T-helper 17 cell (primary cell): ENCODE measurements at regions not wholly inside any gene's neighbourhood (a gene's known extent, or its start where the extent isn't known, plus 50 kb on each side); places are given as distances from the start of the nearest gene placed in this dataset.
A peak's percentile ranks its signal among the peaks of the same experiment; 100 is the strongest.
"Not testable (repeated sequence)": the region's sequence is repeated elsewhere in the genome, so short reads cannot be mapped to it uniquely, and the experiment has no call there.

Source experiments
- ATAC-seq: fragments of 150-1000 bp; cut with Tn5 transposase; 2 replicates; pipeline ENCODE4 v1.10.0; 2021; ENCODE audit warnings: mild to moderate bottlenecking, moderate library complexity
- DNase-seq, 3 donors: peaks; one replicate each; pipeline versions ENCODE4 v3.0.0 to v3.0.0-alpha.2; 2020 to 2021
- H3K9me3 ChIP-seq: one replicate; pipeline ENCODE4 v1.7.0; 2013; ENCODE audit warnings: low read length, mild to moderate bottlenecking; ENCODE audit not compliant: control insufficient read depth, poor library complexity, severe bottlenecking
- H3K27ac Mint-ChIP-seq: one replicate; pipeline ENCODE4 v1.8.0; 2022; ENCODE audit warnings: mild to moderate bottlenecking, moderate library complexity, mixed read lengths
- H3K27me3 Mint-ChIP-seq: one replicate; pipeline ENCODE4 v1.8.0; 2022; ENCODE audit warnings: mixed read lengths
- H3K36me3 Mint-ChIP-seq: one replicate; pipeline ENCODE4 v1.8.0; 2022; ENCODE audit warnings: low read depth, mixed read lengths
- H3K4me1 Mint-ChIP-seq: one replicate; pipeline ENCODE4 v1.8.0; 2022; ENCODE audit warnings: mild to moderate bottlenecking, mixed read lengths
- H3K4me3 Mint-ChIP-seq: one replicate; pipeline ENCODE4 v1.8.0; 2022; ENCODE audit warnings: mild to moderate bottlenecking, moderate library complexity, mixed read lengths

DNA sequence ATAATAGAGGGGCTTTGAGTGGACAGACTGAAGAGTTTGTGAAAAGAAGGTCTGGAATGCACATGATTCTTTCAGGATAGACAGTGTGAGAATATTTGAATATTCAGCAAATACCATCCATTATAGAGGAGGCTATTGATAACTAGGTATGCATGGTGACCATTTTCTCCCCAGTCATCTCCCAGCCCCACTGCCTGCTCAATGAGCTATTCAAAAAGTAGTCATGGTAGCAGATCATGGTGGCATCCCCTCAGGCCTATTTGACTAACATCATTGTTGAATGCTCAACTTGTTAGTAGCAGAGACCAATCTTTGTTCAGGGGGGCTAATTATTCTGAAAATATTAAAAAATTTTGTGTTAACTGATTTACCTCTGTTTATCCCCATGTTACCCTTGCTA lies 311.6 kb downstream of the S1PR1 start:
- Mint-ChIP-seq H3K36me3 (peaks cover 2% of the 10 kb centered on the region), H3K4me3 (no peak overlapping the region), H3K27me3 (no peaks in the 10 kb centered on the region), H3K27ac (no peak overlapping the region), H3K4me1 (no peaks in the 10 kb centered on the region)
- ATAC-seq (no peak), DNase-seq (no peak)
- H3K9me3 ChIP-seq = no peaks in the 10 kb centered on the region

DNA sequence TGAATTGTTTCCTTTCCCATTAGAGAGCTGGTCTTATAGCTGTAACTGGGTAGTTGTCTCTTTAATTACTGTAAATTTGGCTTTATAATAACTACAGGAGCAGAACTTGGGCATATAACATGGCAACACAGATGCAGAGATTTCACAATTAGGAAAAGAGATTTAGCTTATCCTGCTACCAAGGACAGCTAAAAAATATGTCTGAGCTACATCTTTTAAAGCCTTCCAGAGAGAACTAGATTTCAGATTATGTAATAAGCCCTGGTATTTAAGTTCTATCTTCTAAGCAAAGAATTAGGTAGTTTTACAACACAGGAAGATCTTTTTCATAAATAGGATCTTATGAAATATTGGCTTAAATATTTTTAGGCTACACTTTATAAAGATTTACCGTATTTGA lies 313.8 kb downstream of the S1PR1 start:
- Mint-ChIP-seq H3K27me3 (no peaks in the 10 kb centered on the region), H3K27ac (no peak overlapping the region), H3K4me3 (no peak overlapping the region), H3K36me3 (no peaks in the 10 kb centered on the region), H3K4me1 (no peaks in the 10 kb centered on the region)
- no peaks in the 10 kb centered on the region for H3K9me3 ChIP-seq
- no peak for DNase-seq
- no peak for ATAC-seq

DNA sequence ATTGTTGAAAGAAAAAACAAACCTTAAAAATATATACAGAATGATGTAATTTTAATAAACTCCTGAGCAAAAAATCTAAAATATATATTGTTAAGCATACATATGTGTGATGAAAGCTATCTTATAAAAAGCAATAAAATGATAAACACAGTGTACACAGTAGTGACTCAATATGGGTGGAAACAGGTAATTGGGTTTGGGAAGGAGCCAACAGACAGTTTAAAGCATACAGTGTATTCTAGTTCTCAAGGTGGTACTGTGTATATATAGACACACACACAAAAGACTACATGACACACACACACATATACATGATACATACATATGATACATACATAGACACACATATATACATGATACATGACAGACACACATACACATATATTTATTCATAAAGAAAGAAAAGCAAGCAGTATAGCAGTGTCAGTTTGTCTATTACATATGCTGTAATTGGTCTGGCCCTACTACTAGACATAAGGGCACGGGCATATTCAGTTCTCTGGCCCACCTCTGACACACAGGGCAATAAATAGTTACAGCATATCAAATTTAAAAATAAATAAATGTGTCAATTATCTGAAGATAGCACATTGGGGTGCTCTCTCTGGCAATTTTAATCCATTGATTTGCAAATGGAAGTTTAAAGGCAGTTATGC lies 330.2 kb downstream of the S1PR1 start:
- H3K4me1 Mint-ChIP-seq = peaks cover 5% of the 10 kb centered on the region
- ATAC-seq (no peak), DNase-seq (no peak)
- H3K27me3 Mint-ChIP-seq = peaks cover 29% of the 10 kb centered on the region
- no peaks in the 10 kb centered on the region for H3K9me3 ChIP-seq
- H3K4me3 Mint-ChIP-seq = no peak overlapping the region
- no peaks in the 10 kb centered on the region for H3K36me3 Mint-ChIP-seq
- no peak overlapping the region for H3K27ac Mint-ChIP-seq

GRCh38 chr1:101567582-101568189 lies 330.9 kb downstream of the S1PR1 start:
- peaks cover 5% of the 10 kb centered on the region for H3K4me1 Mint-ChIP-seq
- H3K27ac Mint-ChIP-seq = no peak overlapping the region
- DNase-seq (peak in 1 of 3 donors; percentile 27), ATAC-seq (peak; percentile 77)
- no peak overlapping the region for H3K4me3 Mint-ChIP-seq
- no peaks in the 10 kb centered on the region for H3K36me3 Mint-ChIP-seq
- no peaks in the 10 kb centered on the region for H3K9me3 ChIP-seq
- peaks cover 34% of the 10 kb centered on the region for H3K27me3 Mint-ChIP-seq

DNA sequence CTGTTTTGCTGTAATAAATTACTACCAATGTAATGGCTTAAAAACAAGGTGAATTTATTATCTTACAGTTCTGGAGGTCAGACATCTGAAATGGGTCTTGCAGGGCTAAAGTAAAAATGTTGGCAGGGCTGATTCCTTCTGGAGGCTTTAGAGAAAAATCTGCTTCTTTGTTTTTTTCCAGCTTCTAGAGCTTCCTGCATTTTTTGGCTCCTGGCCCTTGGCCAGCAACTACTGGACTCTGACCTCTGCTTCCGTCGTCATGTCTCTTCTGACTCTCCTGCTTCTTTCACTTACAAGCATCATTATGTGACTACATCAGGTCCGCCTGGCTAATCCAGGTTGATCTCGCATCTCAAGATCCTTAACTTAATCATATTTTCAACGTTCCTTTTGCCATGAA lies 350.9 kb downstream of the S1PR1 start:
- Mint-ChIP-seq H3K4me1 (no peaks in the 10 kb centered on the region), H3K4me3 (no peak overlapping the region), H3K27ac (no peak overlapping the region), H3K36me3 (no peaks in the 10 kb centered on the region), H3K27me3 (peaks cover 42% of the 10 kb centered on the region)
- DNase-seq (no peak), ATAC-seq (no peak)
- no peaks in the 10 kb centered on the region for H3K9me3 ChIP-seq

DNA sequence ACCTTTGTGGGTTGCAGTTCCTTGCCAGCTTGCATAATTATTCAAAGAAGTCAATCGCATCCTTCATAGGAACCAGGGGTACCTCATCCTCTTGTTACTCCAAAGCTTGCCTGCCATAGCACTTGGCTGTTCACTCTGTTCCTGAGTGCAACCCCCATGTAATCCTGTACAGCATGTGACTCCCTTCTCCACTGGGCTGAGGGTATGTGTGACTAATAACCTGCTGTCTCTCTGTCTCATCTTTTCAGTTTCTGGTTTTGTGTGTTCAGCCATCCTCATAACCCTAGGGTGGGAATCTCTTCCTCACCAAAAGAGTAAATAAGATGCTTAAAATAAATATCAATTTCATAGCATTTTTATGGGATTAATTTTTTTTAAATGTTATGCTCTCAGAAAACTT lies 351.9 kb downstream of the S1PR1 start:
- Mint-ChIP-seq H3K27ac (no peak overlapping the region), H3K36me3 (no peaks in the 10 kb centered on the region), H3K4me1 (no peaks in the 10 kb centered on the region), H3K4me3 (no peak overlapping the region), H3K27me3 (peaks cover 33% of the 10 kb centered on the region)
- H3K9me3 ChIP-seq = no peaks in the 10 kb centered on the region
- ATAC-seq (no peak), DNase-seq (no peak)

DNA sequence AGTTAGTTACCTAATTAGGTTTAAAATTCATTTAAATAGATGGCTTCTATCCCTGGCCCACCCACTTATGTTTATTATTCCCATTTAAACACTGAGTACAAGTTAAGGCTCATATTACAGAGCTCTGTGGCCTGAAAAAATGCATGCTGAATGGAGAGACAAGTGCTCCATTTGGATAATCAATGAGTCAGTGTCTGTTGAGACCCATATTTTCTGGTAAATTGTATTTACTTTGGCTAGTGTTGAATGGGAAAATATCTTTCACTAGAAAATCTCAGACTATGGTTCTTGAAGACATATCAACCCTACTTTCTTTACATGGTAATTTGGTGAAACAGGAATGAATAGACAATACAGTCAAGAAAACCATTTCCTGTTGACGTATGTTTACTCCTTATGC lies 356.0 kb downstream of the S1PR1 start:
- Mint-ChIP-seq H3K27me3 (peaks cover 32% of the 10 kb centered on the region), H3K36me3 (no peaks in the 10 kb centered on the region)

DNA sequence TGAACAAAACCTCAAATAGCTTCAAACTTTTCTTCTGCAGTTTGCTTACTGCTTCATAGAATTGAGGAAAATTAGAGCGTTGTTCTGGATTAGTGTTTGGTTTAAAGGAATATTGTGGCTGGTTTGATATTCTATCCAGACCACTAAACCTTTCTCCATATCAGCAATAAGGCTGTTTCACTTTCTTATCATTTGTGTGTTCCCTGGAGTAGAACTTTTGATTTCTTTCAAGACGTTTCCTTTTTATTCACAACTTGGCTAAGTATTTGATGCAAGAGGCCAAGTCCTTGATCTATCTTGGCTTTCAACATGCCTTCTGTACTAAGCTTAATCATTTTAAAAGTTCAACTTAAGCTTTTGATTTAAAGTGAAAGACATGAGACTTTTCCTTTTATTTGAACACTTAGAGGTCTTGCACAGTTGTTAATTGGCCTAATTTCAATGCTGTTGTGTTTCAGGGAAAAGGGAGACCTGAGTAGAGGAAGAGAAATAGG lies 359.1 kb downstream of the S1PR1 start:
- Mint-ChIP-seq H3K27ac (no peak overlapping the region), H3K36me3 (no peaks in the 10 kb centered on the region), H3K4me3 (no peak overlapping the region), H3K4me1 (no peaks in the 10 kb centered on the region), H3K27me3 (peaks cover 16% of the 10 kb centered on the region)
- no peak for DNase-seq
- ATAC-seq = no peak
- H3K9me3 ChIP-seq = no peaks in the 10 kb centered on the region

More for the DNA sequence above, 356.0 kb downstream of the S1PR1 start:
- H3K4me1 Mint-ChIP-seq = no peaks in the 10 kb centered on the region
- DNase-seq = no peak
- H3K9me3 ChIP-seq = no peaks in the 10 kb centered on the region
- no peak for ATAC-seq
- H3K4me3 Mint-ChIP-seq = no peak overlapping the region
- H3K27ac Mint-ChIP-seq = no peak overlapping the region

- not testable (repeated sequence) for H3K36me3 Mint-ChIP-seq, H3K27ac Mint-ChIP-seq, DNase-seq, H3K4me1 Mint-ChIP-seq, H3K9me3 ChIP-seq, ATAC-seq, H3K4me3 Mint-ChIP-seq
- peaks cover 27% of the 10 kb centered on the region for H3K27me3 Mint-ChIP-seq
Observed at GRCh38 chr1:101600615-101601014, 363.8 kb downstream of the S1PR1 start.

GRCh38 chr1:101603726-101604125 lies 366.9 kb downstream of the S1PR1 start:
- ATAC-seq = no peak
- no peak overlapping the region for H3K4me3 Mint-ChIP-seq
- no peak overlapping the region for H3K27ac Mint-ChIP-seq
- no peaks in the 10 kb centered on the region for H3K4me1 Mint-ChIP-seq
- no peaks in the 10 kb centered on the region for H3K36me3 Mint-ChIP-seq
- DNase-seq = no peak
- peaks cover 30% of the 10 kb centered on the region for H3K27me3 Mint-ChIP-seq
- no peaks in the 10 kb centered on the region for H3K9me3 ChIP-seq

DNA sequence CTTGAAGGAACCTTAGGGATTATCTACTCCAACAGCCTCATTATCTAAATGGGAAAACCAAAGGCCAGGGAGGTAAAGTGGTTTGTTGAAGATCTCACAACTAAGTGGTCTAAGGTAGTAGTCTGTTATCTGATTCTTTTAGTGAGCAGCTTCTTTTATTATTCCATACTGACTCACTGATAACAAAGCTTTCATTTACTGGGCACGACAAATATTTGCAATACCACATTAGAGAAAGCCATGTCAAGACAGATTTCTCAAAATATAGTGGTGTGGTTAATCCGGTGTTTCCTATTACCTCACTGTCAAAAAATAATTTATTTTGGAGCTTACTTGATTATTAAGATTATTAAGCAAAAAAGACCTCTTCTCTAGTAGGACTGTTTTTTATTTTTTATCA lies 369.1 kb downstream of the S1PR1 start:
- no peaks in the 10 kb centered on the region for H3K36me3 Mint-ChIP-seq
- H3K27me3 Mint-ChIP-seq = peaks cover 30% of the 10 kb centered on the region
- no peak for ATAC-seq
- H3K4me3 Mint-ChIP-seq = no peak overlapping the region
- DNase-seq = no peak
- H3K27ac Mint-ChIP-seq = no peak overlapping the region
- H3K4me1 Mint-ChIP-seq = no peaks in the 10 kb centered on the region
- H3K9me3 ChIP-seq = no peaks in the 10 kb centered on the region

DNA sequence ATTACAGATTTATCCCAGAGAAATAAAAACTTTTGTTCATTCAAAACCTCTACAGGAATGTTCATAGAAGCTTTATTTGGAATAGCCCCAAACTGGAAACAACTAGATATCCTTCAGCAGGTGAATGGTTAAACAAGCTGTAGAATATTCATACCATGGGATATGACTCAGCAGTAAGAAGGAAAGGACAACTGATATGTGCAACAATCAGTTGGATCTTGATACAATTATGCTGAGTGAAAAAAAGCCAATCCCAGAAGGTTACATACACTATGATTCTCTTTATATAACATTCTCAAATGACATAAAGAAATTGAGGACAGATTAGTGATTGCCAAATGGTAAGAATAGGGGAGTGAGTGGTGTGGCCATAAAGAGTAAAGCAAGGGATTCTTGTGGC lies 376.7 kb downstream of the S1PR1 start:
- H3K27ac Mint-ChIP-seq = no peak overlapping the region
- H3K27me3 Mint-ChIP-seq = no peaks in the 10 kb centered on the region
- DNase-seq (no peak), ATAC-seq (no peak)
- no peaks in the 10 kb centered on the region for H3K9me3 ChIP-seq
- H3K4me1 Mint-ChIP-seq = no peaks in the 10 kb centered on the region
- H3K4me3 Mint-ChIP-seq = no peak overlapping the region
- no peaks in the 10 kb centered on the region for H3K36me3 Mint-ChIP-seq

GRCh38 chr1:101618900-101619299 lies 377.8 kb downstream of the OLFM3 start:
- Mint-ChIP-seq H3K36me3 (no peaks in the 10 kb centered on the region), H3K4me3 (no peak overlapping the region), H3K27me3 (no peaks in the 10 kb centered on the region)

More at GRCh38 chr1:101618900-101619299, 377.8 kb downstream of the OLFM3 start:
- ATAC-seq (no peak), DNase-seq (no peak)
- no peaks in the 10 kb centered on the region for H3K9me3 ChIP-seq
- Mint-ChIP-seq H3K27ac (no peak overlapping the region), H3K4me1 (no peaks in the 10 kb centered on the region)
